Retinal pigment epithelial cell (primary cell): ENCODE measurements at regions not wholly inside any gene's neighbourhood (a gene's known extent, or its start where the extent isn't known, plus 50 kb on each side); places are given as distances from the start of the nearest gene placed in this dataset.

ENCODE experiments used
- DNase-seq: peaks from one replicate; pipeline ENCODE4 v3.0.0-alpha.2; 2010; ENCODE audit warnings: low read depth
- H3K4me3 ChIP-seq: 2 replicates; pipeline ENCODE4 v1.5.1; 2011; ENCODE audit warnings: mild to moderate bottlenecking, low read length, control low read depth, moderate library complexity
- TF ChIP-seq, protein P1 (sequence below): conservative IDR thresholded peaks from 2 replicates; pipeline ENCODE4 v1.5.1; 2011; ENCODE audit warnings: low read depth, low read length, control low read depth, inconsistent platforms

DNA sequence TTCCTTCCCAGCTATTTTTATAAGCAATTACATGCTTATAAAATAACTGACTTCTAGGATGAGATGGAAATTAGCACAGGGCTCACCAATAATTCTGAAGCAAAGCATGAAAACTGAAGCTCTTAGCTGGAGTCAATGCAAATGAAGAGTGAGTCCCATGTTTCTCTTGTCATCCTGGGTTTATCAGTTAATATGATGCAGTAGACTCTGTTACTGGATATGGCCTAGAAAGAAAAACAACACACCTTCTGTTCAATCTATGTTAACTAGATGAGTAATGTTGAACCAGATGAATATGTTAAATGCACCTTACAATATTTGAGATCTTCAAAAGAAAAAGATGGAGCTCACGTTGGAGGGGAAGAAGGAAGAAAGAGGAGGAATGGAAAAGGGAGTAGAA lies 229.4 kb downstream of the DUSP6 start:
- DNase-seq: no peak
- TF ChIP-seq, protein P1, sequence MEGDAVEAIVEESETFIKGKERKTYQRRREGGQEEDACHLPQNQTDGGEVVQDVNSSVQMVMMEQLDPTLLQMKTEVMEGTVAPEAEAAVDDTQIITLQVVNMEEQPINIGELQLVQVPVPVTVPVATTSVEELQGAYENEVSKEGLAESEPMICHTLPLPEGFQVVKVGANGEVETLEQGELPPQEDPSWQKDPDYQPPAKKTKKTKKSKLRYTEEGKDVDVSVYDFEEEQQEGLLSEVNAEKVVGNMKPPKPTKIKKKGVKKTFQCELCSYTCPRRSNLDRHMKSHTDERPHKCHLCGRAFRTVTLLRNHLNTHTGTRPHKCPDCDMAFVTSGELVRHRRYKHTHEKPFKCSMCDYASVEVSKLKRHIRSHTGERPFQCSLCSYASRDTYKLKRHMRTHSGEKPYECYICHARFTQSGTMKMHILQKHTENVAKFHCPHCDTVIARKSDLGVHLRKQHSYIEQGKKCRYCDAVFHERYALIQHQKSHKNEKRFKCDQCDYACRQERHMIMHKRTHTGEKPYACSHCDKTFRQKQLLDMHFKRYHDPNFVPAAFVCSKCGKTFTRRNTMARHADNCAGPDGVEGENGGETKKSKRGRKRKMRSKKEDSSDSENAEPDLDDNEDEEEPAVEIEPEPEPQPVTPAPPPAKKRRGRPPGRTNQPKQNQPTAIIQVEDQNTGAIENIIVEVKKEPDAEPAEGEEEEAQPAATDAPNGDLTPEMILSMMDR: no peak
- H3K4me3 ChIP-seq: no peak overlapping the region

- H3K4me3 ChIP-seq: no peak overlapping the region
- TF ChIP-seq, protein P1: no peak
- DNase-seq: no peak
Measured at GRCh38 chr12:89117448-89118034, 234.8 kb downstream of the DUSP6 start.

- TF ChIP-seq, protein P1: no peak
- no peak overlapping the region for H3K4me3 ChIP-seq
- DNase-seq: no peak
Measured at GRCh38 chr12:89111964-89112363, 240.3 kb downstream of the DUSP6 start.

- TF ChIP-seq, protein P1: no peak
- no peak overlapping the region for H3K4me3 ChIP-seq
- no peak for DNase-seq
Measured at GRCh38 chr12:89108265-89108664, 244.0 kb downstream of the DUSP6 start.

GRCh38 chr12:89106950-89107349 lies 245.4 kb downstream of the DUSP6 start:
- no peak for DNase-seq
- H3K4me3 ChIP-seq: no peak overlapping the region
- TF ChIP-seq, protein P1: no peak

DNA sequence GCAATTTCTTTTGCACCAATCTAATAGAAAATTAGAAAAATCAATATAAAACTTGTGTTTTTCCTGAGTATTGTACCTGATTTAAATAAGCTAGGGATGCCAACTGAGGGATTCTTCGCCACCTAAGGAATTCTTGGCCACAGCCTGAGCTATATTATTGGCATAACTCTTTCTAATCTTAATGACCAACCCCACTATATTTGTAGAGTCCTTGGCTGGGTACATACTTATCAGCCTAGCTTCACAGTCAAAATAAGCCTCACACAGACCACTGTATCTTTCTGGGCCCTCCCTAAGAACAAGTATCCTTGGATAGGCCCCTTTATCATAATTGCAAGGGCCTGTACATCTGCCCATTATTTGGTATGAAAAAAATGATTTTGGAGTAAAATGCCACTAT lies 247.1 kb downstream of the DUSP6 start:
- no peak overlapping the region for H3K4me3 ChIP-seq
- DNase-seq: no peak
- TF ChIP-seq, protein P1: no peak

DNA sequence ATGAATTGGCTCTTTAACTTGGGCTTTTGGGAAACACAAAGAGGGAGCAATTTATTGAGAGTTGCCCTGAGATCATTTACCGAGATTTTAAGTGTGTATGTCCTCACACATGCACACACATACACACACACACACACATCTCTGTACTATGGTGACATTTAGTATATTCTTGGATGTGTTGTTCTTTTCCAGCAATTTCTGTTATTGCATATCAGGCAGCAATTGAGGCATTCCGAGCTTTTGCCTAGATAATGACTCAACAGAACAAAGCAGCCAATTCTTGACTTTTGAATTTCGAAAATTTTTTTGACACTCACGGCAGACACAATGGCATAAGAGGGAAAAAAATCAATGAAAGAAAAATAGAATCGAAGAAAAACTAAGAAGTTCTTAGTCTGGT lies 248.5 kb downstream of the DUSP6 start:
- no peak overlapping the region for H3K4me3 ChIP-seq
- no peak for DNase-seq
- TF ChIP-seq, protein P1: no peak
